T-cell (primary cell): ENCODE measurements at regions not wholly inside any gene's neighbourhood (a gene's known extent, or its start where the extent isn't known, plus 50 kb on each side); places are given as distances from the start of the nearest gene placed in this dataset.

Experiments used
- ATAC-seq, 4 experiments: fragments of 200-7000 bp in 3 of 4; fragments of 150-1000 bp in 1 of 4; cut with Tn5 transposase; replicated peaks in 1 of 4; 1 replicate in 3 of 4; 2 replicates in 1 of 4; pipeline ENCODE4 v1.10.0; 2021; ENCODE audit warnings: moderate library complexity in 3 of 4, mild to moderate bottlenecking in 2 of 4, moderate number of reproducible peaks in 1 of 4
- CTCF ChIA-PET, 2 donors: fragments of 300-600 bp; sonication (Branson Sonifier 250); formaldehyde crosslinking; loops; one replicate each; lab custom pipeline; 2022; ENCODE audit warnings: antibody characterized with exemption in 2 of 2; lab: Charles Lee
- POLR2A ChIA-PET, 2 donors: fragments of 300-600 bp; sonication (Branson Sonifier 250); formaldehyde crosslinking; loops; one replicate each; lab custom pipeline; 2022; ENCODE audit warnings: antibody characterized with exemption in 2 of 2; lab: Charles Lee
- DNase-seq, 35 experiments: peaks; one replicate each; pipeline versions ENCODE4 v3.0.0 to v3.0.0-alpha.2; 2013 to 2023
- H3K27ac ChIP-seq: one replicate; pipeline ENCODE4 v1.5.1; 2013; ENCODE audit warnings: low read length
- H3K27me3 ChIP-seq, 2 experiments: replicated peaks in 1 of 2; 1 replicate in 1 of 2; 2 replicates in 1 of 2; pipeline versions ENCODE4 v1.6.1 to v1.7.0; 2013; ENCODE audit warnings: low read length in 1 of 2, mixed read lengths in 1 of 2; ENCODE audit not compliant: control insufficient read depth in 2 of 2, insufficient read depth in 2 of 2; ENCODE audit errors: extremely low read depth in 1 of 2
- H3K36me3 ChIP-seq, 2 donors: 1 replicate in 1 of 2; 2 replicates in 1 of 2; pipeline versions ENCODE4 v1.6.1 to v1.7.0; 2013; ENCODE audit warnings: low read length in 1 of 2; ENCODE audit not compliant: control insufficient read depth in 2 of 2, insufficient read depth in 1 of 2; ENCODE audit errors: extremely low read depth in 1 of 2
- H3K4me1 ChIP-seq, 2 experiments: 1 replicate in 1 of 2; 2 replicates in 1 of 2; pipeline versions ENCODE4 v1.6.1 to v1.7.0; 2013; ENCODE audit warnings: low read length in 2 of 2, mixed read lengths in 1 of 2; ENCODE audit not compliant: insufficient read depth in 2 of 2, control insufficient read depth in 1 of 2; ENCODE audit errors: extremely low read depth in 1 of 2
- H3K4me3 ChIP-seq, 2 donors: 1 replicate in 1 of 2; 2 replicates in 1 of 2; pipeline versions ENCODE4 v1.5.1 to v1.7.0; 2013; ENCODE audit warnings: mild to moderate bottlenecking in 2 of 2, low read length in 1 of 2, moderate library complexity in 1 of 2; ENCODE audit not compliant: control insufficient read depth in 1 of 2; ENCODE audit errors: extremely low read depth in 1 of 2
- H3K9me3 ChIP-seq: 2 replicates; pipeline ENCODE4 v1.7.0; 2013
- H3K27ac Mint-ChIP-seq, 2 donors: one replicate each; pipeline ENCODE4 v1.8.0; 2020 to 2021; ENCODE audit warnings: mild to moderate bottlenecking in 2 of 2, mixed read lengths in 2 of 2
- H3K27me3 Mint-ChIP-seq, 2 donors: one replicate each; pipeline ENCODE4 v1.8.0; 2021 to 2022; ENCODE audit warnings: mixed read lengths in 2 of 2
- H3K36me3 Mint-ChIP-seq: one replicate; pipeline ENCODE4 v1.8.0; 2021; ENCODE audit warnings: mixed read lengths
- H3K4me1 Mint-ChIP-seq, 3 donors: one replicate each; pipeline ENCODE4 v1.8.0; 2020 to 2022; ENCODE audit warnings: mixed read lengths in 3 of 3, mild to moderate bottlenecking in 1 of 3
- H3K4me3 Mint-ChIP-seq, 3 donors: one replicate each; pipeline ENCODE4 v1.8.0; 2020 to 2022; ENCODE audit warnings: mild to moderate bottlenecking in 3 of 3, mixed read lengths in 3 of 3, moderate library complexity in 3 of 3
- H3K9me3 Mint-ChIP-seq, 3 donors: one replicate each; pipeline ENCODE4 v1.8.0; 2020 to 2022; ENCODE audit warnings: mixed read lengths in 3 of 3
- WGBS: methylation state at CpG from one replicate; pipeline ENCODE4 v1.1.5; 2013; ENCODE audit warnings: missing lambda C conversion rate; ENCODE audit not compliant: insufficient coverage; 5-methylcytosine and 5-hydroxymethylcytosine counted together

- POLR2A ChIA-PET: no interaction called here
- ATAC-seq: no peak
- H3K27ac ChIP-seq: no peak overlapping the region
Observed at GRCh38 chr5:29379619-29380018, 1813.9 kb upstream of the CDH6 start.

DNA sequence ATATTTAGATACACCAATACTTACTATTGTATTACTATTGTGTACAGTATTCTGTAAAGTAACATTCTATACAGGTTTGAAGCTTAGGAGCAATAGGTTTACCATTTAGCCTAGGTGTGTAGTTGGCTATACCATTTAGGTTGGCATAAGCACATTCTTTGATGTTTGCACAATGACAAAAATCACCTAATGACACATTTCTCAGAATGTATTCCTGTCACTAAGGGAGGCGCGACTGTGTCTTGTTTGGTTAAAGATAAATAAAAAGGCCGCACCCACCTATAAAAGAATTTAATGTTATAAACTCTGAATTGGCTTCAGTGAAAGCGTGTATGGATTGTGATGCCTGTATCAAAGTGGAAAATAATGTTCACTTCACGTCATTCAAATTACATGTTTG lies 1815.4 kb upstream of the CDH6 start:
- Mint-ChIP-seq H3K27me3 (no peaks in the 10 kb centered on the region), H3K9me3 (peaks cover 0 to 15% (median 14%) of the 10 kb centered on the region in 3 donors), H3K36me3 (no peaks in the 10 kb centered on the region), H3K27ac (no peak overlapping the region), H3K4me3 (no peak overlapping the region), H3K4me1 (no peaks in the 10 kb centered on the region)
- H3K27me3 ChIP-seq: no peaks in the 10 kb centered on the region
- WGBS: 100% methylated on average over 1 of the region's 5 CpGs
- DNase-seq (no peak), ATAC-seq (no peak)
- no peaks in the 10 kb centered on the region for H3K4me1 ChIP-seq
- no peak overlapping the region for H3K27ac ChIP-seq
- CTCF ChIA-PET: no interaction called here
- no peak overlapping the region for H3K4me3 ChIP-seq
- H3K9me3 ChIP-seq: no peaks in the 10 kb centered on the region
- H3K36me3 ChIP-seq: no peaks in the 10 kb centered on the region
- POLR2A ChIA-PET: no interaction called here

More at GRCh38 chr5:29379619-29380018, 1813.9 kb upstream of the CDH6 start:
- Mint-ChIP-seq H3K9me3 (peaks cover 5 to 21% (median 16%) of the 10 kb centered on the region in 3 donors), H3K27me3 (no peaks in the 10 kb centered on the region), H3K4me1 (no peaks in the 10 kb centered on the region), H3K4me3 (no peak overlapping the region), H3K36me3 (no peaks in the 10 kb centered on the region), H3K27ac (no peak overlapping the region)
- no peaks in the 10 kb centered on the region for H3K4me1 ChIP-seq
- no peak for DNase-seq
- H3K9me3 ChIP-seq: no peaks in the 10 kb centered on the region
- no peaks in the 10 kb centered on the region for H3K27me3 ChIP-seq
- no peak overlapping the region for H3K4me3 ChIP-seq
- 86% methylated on average over 3 of the region's 5 CpGs for whole genome bisulfite sequencing
- H3K36me3 ChIP-seq: no peaks in the 10 kb centered on the region
- CTCF ChIA-PET: no interaction called here

GRCh38 chr5:29370248-29370647 lies 1823.2 kb upstream of the CDH6 start:
- Mint-ChIP-seq H3K4me3 (no peak overlapping the region), H3K4me1 (no peaks in the 10 kb centered on the region), H3K27ac (no peak overlapping the region), H3K27me3 (no peaks in the 10 kb centered on the region), H3K36me3 (no peaks in the 10 kb centered on the region), H3K9me3 (peaks cover 13 to 36% (median 20%) of the 10 kb centered on the region in 3 donors)
- Histone ChIP-seq H3K27me3 (no peaks in the 10 kb centered on the region), H3K36me3 (no peaks in the 10 kb centered on the region), H3K4me3 (no peak overlapping the region), H3K9me3 (peaks cover 5% of the 10 kb centered on the region), H3K27ac (no peak overlapping the region), H3K4me1 (no peaks in the 10 kb centered on the region)
- DNase-seq (no peak), ATAC-seq (no peak)
- WGBS: 80% methylated on average over 2 of the region's 5 CpGs
- ChIA-PET CTCF (interaction anchor here in 1 of 2 donors (0.9 kb wide), 1 partner anchor 26 kb away, joined by 3 read pairs; no protein-coding TSS in a partner anchor), POLR2A (no interaction called here)

DNA sequence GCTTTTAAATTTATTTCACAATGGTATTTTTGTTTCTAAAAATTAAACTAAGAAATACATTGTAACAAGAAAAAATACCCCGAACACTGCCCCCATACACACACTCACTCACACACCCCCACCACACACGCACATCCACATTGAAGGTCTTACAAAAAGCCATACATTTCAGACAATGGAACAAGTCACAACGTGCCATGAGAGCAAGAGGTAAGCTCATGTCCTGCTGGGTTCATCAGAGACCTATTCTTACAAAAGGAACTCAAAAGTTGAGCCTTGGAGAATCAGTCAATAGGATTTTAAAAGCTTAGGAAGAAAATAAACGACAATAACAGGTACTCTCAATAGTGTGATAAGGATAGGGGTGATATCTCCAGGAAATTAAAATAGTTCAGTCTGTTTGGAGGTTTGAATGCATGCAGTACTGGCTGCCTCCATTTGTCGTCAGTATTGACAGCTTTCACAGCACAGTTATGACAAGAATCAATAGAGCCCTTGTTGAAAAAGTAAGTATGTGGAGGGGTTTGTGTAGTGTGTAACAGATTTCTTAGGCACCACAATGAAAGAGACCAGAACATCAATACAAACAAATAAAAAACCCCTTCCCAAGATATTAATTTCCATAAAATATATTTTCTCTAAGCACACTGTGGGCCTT lies 1826.2 kb upstream of the CDH6 start:
- Histone ChIP-seq H3K4me1 (no peaks in the 10 kb centered on the region), H3K27me3 (no peaks in the 10 kb centered on the region), H3K27ac (no peak overlapping the region), H3K36me3 (no peaks in the 10 kb centered on the region), H3K9me3 (peaks cover 5% of the 10 kb centered on the region), H3K4me3 (no peak overlapping the region)
- ATAC-seq (no peak), DNase-seq (no peak)
- Mint-ChIP-seq H3K27ac (no peak overlapping the region), H3K36me3 (no peaks in the 10 kb centered on the region), H3K27me3 (no peaks in the 10 kb centered on the region), H3K4me1 (no peaks in the 10 kb centered on the region), H3K9me3 (peaks cover 18 to 45% (median 23%) of the 10 kb centered on the region in 3 donors), H3K4me3 (no peak overlapping the region)
- ChIA-PET POLR2A (no interaction called here), CTCF (no interaction called here)
- WGBS: no CpG with 5 or more reads among the region's 5 CpGs

- H3K27me3 Mint-ChIP-seq: no peaks in the 10 kb centered on the region
- ChIA-PET CTCF (no interaction called here), POLR2A (no interaction called here)
- no peak overlapping the region for H3K4me3 Mint-ChIP-seq
- Histone ChIP-seq H3K27me3 (no peaks in the 10 kb centered on the region), H3K27ac (no peak overlapping the region), H3K4me3 (no peak overlapping the region), H3K36me3 (no peaks in the 10 kb centered on the region), H3K4me1 (no peaks in the 10 kb centered on the region), H3K9me3 (peaks cover 3% of the 10 kb centered on the region)
- peaks cover 5 to 11% (median 5%) of the 10 kb centered on the region in 3 donors for H3K9me3 Mint-ChIP-seq
- DNase-seq (no peak), ATAC-seq (no peak)
- WGBS: 100% methylated on average over 1 of the region's 3 CpGs
- H3K36me3 Mint-ChIP-seq: no peaks in the 10 kb centered on the region
- H3K4me1 Mint-ChIP-seq: no peaks in the 10 kb centered on the region
- no peak overlapping the region for H3K27ac Mint-ChIP-seq
Observed at GRCh38 chr5:29351170-29351569, 1842.3 kb upstream of the CDH6 start.

DNA sequence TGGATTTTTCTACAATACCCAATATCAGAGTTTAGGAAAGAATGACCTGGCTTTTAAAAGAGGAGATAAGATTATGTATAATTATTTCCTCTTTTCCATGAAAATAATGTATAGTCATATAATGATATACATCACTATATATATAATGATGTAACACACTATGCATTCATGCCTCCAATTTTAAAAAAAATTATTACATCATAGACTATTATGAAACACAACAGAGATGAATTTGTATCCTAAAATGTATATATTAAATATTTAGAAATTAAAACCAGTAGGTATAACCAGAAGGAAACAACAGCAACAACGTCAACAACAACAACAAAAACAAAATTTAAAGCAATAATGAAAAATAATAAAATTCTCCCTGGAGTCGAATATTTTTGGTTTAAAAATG lies 1856.5 kb upstream of the CDH6 start:
- Mint-ChIP-seq H3K27me3 (no peaks in the 10 kb centered on the region), H3K36me3 (no peaks in the 10 kb centered on the region), H3K9me3 (peaks cover 24 to 36% (median 28%) of the 10 kb centered on the region in 3 donors), H3K4me1 (no peaks in the 10 kb centered on the region), H3K27ac (no peak overlapping the region), H3K4me3 (no peak overlapping the region)
- ChIA-PET CTCF (no interaction called here), POLR2A (no interaction called here)
- Histone ChIP-seq H3K4me3 (no peak overlapping the region), H3K9me3 (no peaks in the 10 kb centered on the region), H3K36me3 (no peaks in the 10 kb centered on the region), H3K4me1 (no peaks in the 10 kb centered on the region), H3K27me3 (no peaks in the 10 kb centered on the region), H3K27ac (no peak overlapping the region)
- no CpG with 5 or more reads among the region's 2 CpGs for WGBS
- ATAC-seq: no peak
- DNase-seq: no peak

- ATAC-seq (no peak), DNase-seq (no peak)
- ChIA-PET POLR2A (no interaction called here), CTCF (no interaction called here)
- Histone ChIP-seq H3K27me3 (no peaks in the 10 kb centered on the region), H3K4me3 (no peak overlapping the region), H3K36me3 (no peaks in the 10 kb centered on the region), H3K4me1 (no peaks in the 10 kb centered on the region), H3K9me3 (no peaks in the 10 kb centered on the region), H3K27ac (no peak overlapping the region)
- Mint-ChIP-seq H3K9me3 (peaks cover 5 to 12% (median 10%) of the 10 kb centered on the region in 3 donors), H3K27me3 (no peaks in the 10 kb centered on the region), H3K4me3 (no peak overlapping the region), H3K4me1 (no peaks in the 10 kb centered on the region), H3K36me3 (no peaks in the 10 kb centered on the region), H3K27ac (no peak overlapping the region)
Observed at GRCh38 chr5:29321591-29321990, 1871.9 kb upstream of the CDH6 start.
